ENCODE measurements at regions not wholly inside any gene's neighbourhood (a gene's known extent, or its start where the extent isn't known, plus 50 kb on each side); places are given as distances from the start of the nearest gene placed in this dataset.

GRCh38 chr3:56956906-56957305, 103.6 kb upstream of the SPATA12 start:
- Histone ChIP-seq H3K4me2 (replicated peaks; ENCODE audit: extremely low read depth, low read length, poor library complexity, severe bottlenecking) (no peak overlapping the region), H3K4me3 (replicated peaks in 1 of 3; ENCODE audit: low read depth in 2 of 3, low read length in 3 of 3) (no peak overlapping the region), H2AFZ (ENCODE audit: insufficient read depth, low read depth, low read length, poor library complexity, severe bottlenecking) (no peak overlapping the region), H3K9me3 (replicated peaks in 1 of 2; ENCODE audit: control insufficient read depth in 1 of 2, insufficient read depth in 1 of 2, low read length in 2 of 2) (no peaks in the 10 kb centered on the region), H3K36me3 (replicated peaks in 1 of 2; ENCODE audit: control insufficient read depth in 1 of 2, insufficient read depth in 2 of 2, low read length in 2 of 2) (no peaks in the 10 kb centered on the region), H3K27me3 (ENCODE audit: control insufficient read depth in 2 of 2, insufficient read depth in 2 of 2, low read length in 2 of 2) (no peaks in the 10 kb centered on the region), H3K79me2 (ENCODE audit: insufficient read depth, low read length) (no peaks in the 10 kb centered on the region), H3K9ac (ENCODE audit: insufficient read depth, low read length, poor library complexity, severe bottlenecking) (no peak overlapping the region), H3K4me1 (ENCODE audit: control insufficient read depth in 1 of 2, insufficient read depth in 2 of 2, low read length in 2 of 2) (no peaks in the 10 kb centered on the region), H4K20me1 (ENCODE audit: insufficient read depth, low read length) (no peaks in the 10 kb centered on the region), H3K27ac (ENCODE audit: low read depth in 1 of 2, low read length in 2 of 2) (no peak overlapping the region)
- Mint-ChIP-seq H3K4me1 (no peaks in the 10 kb centered on the region), H3K4me3 (no peak overlapping the region), H3K9me3 (no peaks in the 10 kb centered on the region), H3K27me3 (ENCODE audit: low read depth in 3 of 3) (peaks cover 0 to 6% (median 2%) of the 10 kb centered on the region in 3 donors), H3K36me3 (no peaks in the 10 kb centered on the region), H3K27ac (no peak overlapping the region)
- WGBS (ENCODE audit: insufficient coverage), result 100% methylated on average over 2 of the region's 3 CpGs
- no peak for TF ChIP-seq CTCF (IDR thresholded peaks at IDR 0.05)
- no peak for DNase-seq
- intact Hi-C loops (cut with micrococcal nuclease), result no loop called here

- intact Hi-C loops (cut with micrococcal nuclease), result no loop called here
- H3K27ac Mint-ChIP-seq, result peak overlapping the region in 1 of 7 donors; percentile 16
- H3K27me3 Mint-ChIP-seq (ENCODE audit: low read depth in 3 of 3), result peaks cover 0 to 6% (median 2%) of the 10 kb centered on the region in 3 donors
Observed at GRCh38 chr3:56955492-56956111, 104.9 kb upstream of the SPATA12 start.

More at GRCh38 chr3:56955492-56956111, 104.9 kb upstream of the SPATA12 start:
- no peaks in the 10 kb centered on the region for H3K9me3 ChIP-seq (replicated peaks in 1 of 2; ENCODE audit: control insufficient read depth in 1 of 2, insufficient read depth in 1 of 2, low read length in 2 of 2)
- H3K9ac ChIP-seq (ENCODE audit: insufficient read depth, low read length, poor library complexity, severe bottlenecking), result no peak overlapping the region
- H3K9me3 Mint-ChIP-seq, result no peaks in the 10 kb centered on the region
- no peaks in the 10 kb centered on the region for H3K4me1 Mint-ChIP-seq
- H2AFZ ChIP-seq (ENCODE audit: insufficient read depth, low read depth, low read length, poor library complexity, severe bottlenecking), result no peak overlapping the region
- no peak overlapping the region for H3K4me2 ChIP-seq (replicated peaks; ENCODE audit: extremely low read depth, low read length, poor library complexity, severe bottlenecking)
- no CpG with 5 or more reads among the region's 5 CpGs for WGBS (ENCODE audit: insufficient coverage)
- DNase-seq, result no peak
- no peak overlapping the region for H3K27ac ChIP-seq (ENCODE audit: low read depth in 1 of 2, low read length in 2 of 2)
- H4K20me1 ChIP-seq (ENCODE audit: insufficient read depth, low read length), result no peaks in the 10 kb centered on the region
- H3K4me1 ChIP-seq (ENCODE audit: control insufficient read depth in 1 of 2, insufficient read depth in 2 of 2, low read length in 2 of 2), result no peaks in the 10 kb centered on the region
- no peak overlapping the region for H3K4me3 ChIP-seq (replicated peaks in 1 of 3; ENCODE audit: low read depth in 2 of 3, low read length in 3 of 3)
- TF ChIP-seq CTCF (IDR thresholded peaks at IDR 0.05), result no peak
- no peaks in the 10 kb centered on the region for H3K27me3 ChIP-seq (ENCODE audit: control insufficient read depth in 2 of 2, insufficient read depth in 2 of 2, low read length in 2 of 2)
- H3K79me2 ChIP-seq (ENCODE audit: insufficient read depth, low read length), result no peaks in the 10 kb centered on the region
- no peaks in the 10 kb centered on the region for H3K36me3 ChIP-seq (replicated peaks in 1 of 2; ENCODE audit: control insufficient read depth in 1 of 2, insufficient read depth in 2 of 2, low read length in 2 of 2)
- H3K4me3 Mint-ChIP-seq, result no peak overlapping the region
- H3K36me3 Mint-ChIP-seq, result no peaks in the 10 kb centered on the region
